GM12878 (cell line): ENCODE measurements at regions not wholly inside any gene's neighbourhood (a gene's known extent, or its start where the extent isn't known, plus 50 kb on each side); places are given as distances from the start of the nearest gene placed in this dataset.

ENCODE experiments used
- ATAC-seq: fragments of 200-7000 bp; cut with Tn5 transposase; 3 replicates; pipeline ENCODE4 v1.9.1; 2020; ENCODE audit warnings: mild to moderate bottlenecking, moderate library complexity
- BruUV-seq: library from RNA; stranded (reverse); fragments of 400-500 nt; replicated peaks from 2 replicates; lab custom pipeline; 2021; lab: Mats Ljungman, UMichigan
- CTCF ChIA-PET: fragments of 300-600 bp; sonication (Branson Sonifier 250); formaldehyde crosslinking; extraction: SDS; loops from one replicate; lab custom pipeline; 2021; ENCODE audit warnings: inconsistent platforms; lab: Yijun Ruan, JAX
- POLR2A ChIA-PET: fragments of 350-600 bp; formaldehyde crosslinking; extraction: SDS; loops from one replicate; lab custom pipeline; 2021; ENCODE audit warnings: inconsistent platforms; lab: Charles Lee
- RAD21 ChIA-PET: fragments of 300-600 bp; sonication (Branson Sonifier 250); formaldehyde crosslinking; loops from one replicate; lab custom pipeline; 2023; ENCODE audit warnings: antibody characterized with exemption; ENCODE audit not compliant: unreplicated experiment; lab: Charles Lee
- SMC1A ChIA-PET: fragments of 300-600 bp; sonication (Branson Sonifier 250); formaldehyde crosslinking; loops from one replicate; lab custom pipeline; 2023; ENCODE audit not compliant: unreplicated experiment, uncharacterized antibody; lab: Charles Lee
- DNase-seq: peaks from one replicate; pipeline ENCODE4 v3.0.0-alpha.2; 2011; ENCODE audit warnings: low read depth, low spot score
- FAIRE-seq: peaks from 3 replicates; lab custom pipeline; 2011; peaks lifted over from hg19 to GRCh38; lab: Jason Lieb, UNC
- H2AFZ ChIP-seq: 2 replicates; pipeline ENCODE4 v1.6.0; 2011; ENCODE audit warnings: low read depth, low read length, control low read depth; ENCODE audit not compliant: control insufficient read depth
- H3K27ac ChIP-seq: 2 replicates; pipeline ENCODE4 v1.5.1; 2011; ENCODE audit warnings: control low read depth; ENCODE audit not compliant: control insufficient read depth, insufficient read depth
- H3K27me3 ChIP-seq, 2 experiments: replicated peaks in 1 of 2; 2 replicates each; pipeline versions ENCODE4 v1.6.0 to v1.6.1; 2011; ENCODE audit warnings: low read length in 1 of 2; ENCODE audit not compliant: control insufficient read depth in 2 of 2, insufficient read depth in 2 of 2
- H3K36me3 ChIP-seq, 2 experiments: 2 replicates each; pipeline ENCODE4 v1.5.1; 2011; ENCODE audit warnings: low read length in 1 of 2; ENCODE audit not compliant: control insufficient read depth in 2 of 2, insufficient read depth in 2 of 2
- H3K4me1 ChIP-seq: 2 replicates; pipeline ENCODE4 v1.6.1; 2011; ENCODE audit warnings: mild to moderate bottlenecking, low read length, moderate library complexity, mixed read lengths; ENCODE audit not compliant: control insufficient read depth, insufficient read depth
- H3K4me2 ChIP-seq: 2 replicates; pipeline ENCODE4 v1.6.0; 2011; ENCODE audit warnings: control low read depth; ENCODE audit not compliant: control insufficient read depth, insufficient read depth
- H3K4me3 ChIP-seq: fragments of 200-600 bp; sonication (generic); 2 replicates; pipeline ENCODE4 v1.5.1; 2016
- H3K79me2 ChIP-seq: 2 replicates; pipeline ENCODE4 v1.6.0; 2011; ENCODE audit warnings: low read length; ENCODE audit not compliant: control insufficient read depth, insufficient read depth
- H3K9ac ChIP-seq: 2 replicates; pipeline ENCODE4 v1.8.0; 2011; ENCODE audit warnings: low read length, control low read depth, mixed read lengths; ENCODE audit not compliant: control insufficient read depth, insufficient read depth
- H3K9me3 ChIP-seq: replicated peaks from 3 replicates; pipeline ENCODE4 v1.5.1; 2011; ENCODE audit warnings: mild to moderate bottlenecking, low read length; ENCODE audit not compliant: control insufficient read depth, insufficient read depth
- H4K20me1 ChIP-seq: 2 replicates; pipeline ENCODE4 v1.6.0; 2011; ENCODE audit not compliant: control insufficient read depth, insufficient read depth
- CBFB ChIP-seq: IDR thresholded peaks from 2 replicates; pipeline ENCODE4 v1.6.1; 2016; ENCODE audit warnings: antibody characterized with exemption, low read depth
- EP300 ChIP-seq, 2 experiments: fragments of 150-350 bp in 1 of 2; IDR thresholded peaks; 2 replicates each; pipeline ENCODE4 v1.6.1; 2011 to 2012; ENCODE audit warnings: low read depth in 2 of 2, low read length in 2 of 2, borderline replicate concordance in 1 of 2, improper control_type of control experiment in 1 of 2, inconsistent platforms in 1 of 2; ENCODE audit not compliant: control insufficient read depth in 1 of 2
- IRF5 ChIP-seq: fragments of 450-650 bp; IDR thresholded peaks from 2 replicates; pipeline ENCODE4 v1.6.1; 2017; ENCODE audit warnings: borderline replicate concordance
- KAT2A ChIP-seq: conservative IDR thresholded peaks from 2 replicates; pipeline ENCODE4 v1.6.1; 2011; ENCODE audit warnings: low read depth, low read length; ENCODE audit not compliant: control insufficient read depth
- MEF2A ChIP-seq: IDR thresholded peaks from 2 replicates; pipeline ENCODE4 v1.6.1; 2011; ENCODE audit warnings: low read depth, mild to moderate bottlenecking, low read length, moderate library complexity; ENCODE audit not compliant: insufficient read depth
- NFIC ChIP-seq: IDR thresholded peaks from 2 replicates; pipeline ENCODE4 v1.6.1; 2012; ENCODE audit warnings: low read depth, mild to moderate bottlenecking, inconsistent platforms, low read length, moderate library complexity
- NRF1 ChIP-seq: conservative IDR thresholded peaks from 2 replicates; pipeline ENCODE4 v1.6.1; 2011; ENCODE audit warnings: mild to moderate bottlenecking, low read depth, low read length, improper control_type of control experiment
- POLR2AphosphoS5 ChIP-seq: IDR thresholded peaks from 2 replicates; pipeline ENCODE4 v1.6.1; 2011; ENCODE audit warnings: mild to moderate bottlenecking, low read length, inconsistent platforms
- SREBF1 ChIP-seq: IDR thresholded peaks from 2 replicates; pipeline ENCODE4 v1.6.1; 2012; ENCODE audit warnings: mild to moderate bottlenecking, low read length
- TAF1 ChIP-seq: IDR thresholded peaks from 2 replicates; pipeline ENCODE4 v1.6.1; 2011; ENCODE audit warnings: mild to moderate bottlenecking, low read depth, low read length, borderline replicate concordance
- TCF7 ChIP-seq: IDR thresholded peaks from 2 replicates; pipeline ENCODE4 v1.6.1; 2014; ENCODE audit warnings: antibody characterized with exemption, borderline replicate concordance
- ZBED1 ChIP-seq: IDR thresholded peaks from 2 replicates; pipeline ENCODE4 v1.6.1; 2016; ENCODE audit warnings: borderline replicate concordance
- ZNF384 ChIP-seq: IDR thresholded peaks from 2 replicates; pipeline ENCODE4 v1.6.1; 2012; ENCODE audit warnings: low read depth, mild to moderate bottlenecking, low read length, improper control_type of control experiment, borderline replicate concordance
- ZNF622 ChIP-seq: fragments of 450-650 bp; IDR thresholded peaks from 2 replicates; pipeline ENCODE4 v1.6.1; 2017; ENCODE audit warnings: mild to moderate bottlenecking, inconsistent platforms
- WGBS: methylation state at CpG from one replicate; pipeline ENCODE4 v1.1.6; 2016; ENCODE audit warnings: low lambda C conversion rate; ENCODE audit not compliant: insufficient replicate concordance, insufficient coverage; ENCODE audit errors: missing lambda C conversion rate; 5-methylcytosine and 5-hydroxymethylcytosine counted together
- in situ Hi-C: fragments of 300-500 bp; cut with MboI; formaldehyde crosslinking; loops from 9 replicates; pipeline ENCODE4 v1.14.3; 2018; ENCODE audit warnings: mixed read lengths
- intact Hi-C: fragments of 100-400 bp; cut with micrococcal nuclease; formaldehyde crosslinking; loops from one replicate; pipeline ENCODE4 v1.14.2; 2022; ENCODE audit not compliant: unreplicated experiment
- TF ChIP-seq, protein P1 (sequence below): fragments of 450-650 bp; formaldehyde crosslinking; IDR thresholded peaks from 2 replicates; pipeline ENCODE4 v1.4.0; 2022; ENCODE audit warnings: mild to moderate bottlenecking, moderate library complexity
- TF ChIP-seq, protein P2 (sequence below): fragments of 450-650 bp; formaldehyde crosslinking; IDR thresholded peaks from 2 replicates; pipeline ENCODE4 v1.5.0; 2022; ENCODE audit warnings: mild to moderate bottlenecking, missing genetic modification characterization

GRCh38 chr16:85171004-85171758 is 58.9 kb upstream of the CIBAR2 start:
- no peak for ATAC-seq
- POLR2A ChIA-PET: no interaction called here
- H2AFZ ChIP-seq: no peak overlapping the region
- no peaks in the 10 kb centered on the region for H3K36me3 ChIP-seq
- in situ Hi-C loops (no loop called here), intact Hi-C loops (loop anchor here (5.0 kb wide), 1 partner anchor 56 kb away; no protein-coding TSS in a partner anchor)
- no peak overlapping the region for H3K27ac ChIP-seq
- 83% methylated on average over 37 of the region's 44 CpGs for WGBS
- H3K4me2 ChIP-seq: no peak overlapping the region
- no peaks in the 10 kb centered on the region for H3K79me2 ChIP-seq
- no TSS peak for BruUV-seq
- DNase-seq: no peak
- no peak for FAIRE-seq
- H3K9me3 ChIP-seq: no peaks in the 10 kb centered on the region
- SMC1A ChIA-PET: interaction anchor here (1.0 to 1.8 kb wide), 3 partner anchors 47 to 81 kb away, joined by 4 to 5 read pairs (median 4); no protein-coding TSS in a partner anchor
- H4K20me1 ChIP-seq: no peaks in the 10 kb centered on the region
- no peak overlapping the region for H3K9ac ChIP-seq
- H3K4me3 ChIP-seq: no peak overlapping the region
- no peaks in the 10 kb centered on the region for H3K4me1 ChIP-seq
- peaks cover 2 to 7% of the 10 kb centered on the region in 2 experiments; a peak in 3 of 4 replicates for H3K27me3 ChIP-seq
- CTCF ChIA-PET: interaction anchor here (1.1 to 2.9 kb wide), 5 partner anchors 12 to 74 kb away, joined by 3 to 12 read pairs (median 6); no protein-coding TSS in a partner anchor
- RAD21 ChIA-PET: no interaction called here
- TF ChIP-seq POLR2AphosphoS5: no peak
- no peak for TF ChIP-seq MEF2A
- no peak for TF ChIP-seq NFIC
- TF ChIP-seq, protein P1, sequence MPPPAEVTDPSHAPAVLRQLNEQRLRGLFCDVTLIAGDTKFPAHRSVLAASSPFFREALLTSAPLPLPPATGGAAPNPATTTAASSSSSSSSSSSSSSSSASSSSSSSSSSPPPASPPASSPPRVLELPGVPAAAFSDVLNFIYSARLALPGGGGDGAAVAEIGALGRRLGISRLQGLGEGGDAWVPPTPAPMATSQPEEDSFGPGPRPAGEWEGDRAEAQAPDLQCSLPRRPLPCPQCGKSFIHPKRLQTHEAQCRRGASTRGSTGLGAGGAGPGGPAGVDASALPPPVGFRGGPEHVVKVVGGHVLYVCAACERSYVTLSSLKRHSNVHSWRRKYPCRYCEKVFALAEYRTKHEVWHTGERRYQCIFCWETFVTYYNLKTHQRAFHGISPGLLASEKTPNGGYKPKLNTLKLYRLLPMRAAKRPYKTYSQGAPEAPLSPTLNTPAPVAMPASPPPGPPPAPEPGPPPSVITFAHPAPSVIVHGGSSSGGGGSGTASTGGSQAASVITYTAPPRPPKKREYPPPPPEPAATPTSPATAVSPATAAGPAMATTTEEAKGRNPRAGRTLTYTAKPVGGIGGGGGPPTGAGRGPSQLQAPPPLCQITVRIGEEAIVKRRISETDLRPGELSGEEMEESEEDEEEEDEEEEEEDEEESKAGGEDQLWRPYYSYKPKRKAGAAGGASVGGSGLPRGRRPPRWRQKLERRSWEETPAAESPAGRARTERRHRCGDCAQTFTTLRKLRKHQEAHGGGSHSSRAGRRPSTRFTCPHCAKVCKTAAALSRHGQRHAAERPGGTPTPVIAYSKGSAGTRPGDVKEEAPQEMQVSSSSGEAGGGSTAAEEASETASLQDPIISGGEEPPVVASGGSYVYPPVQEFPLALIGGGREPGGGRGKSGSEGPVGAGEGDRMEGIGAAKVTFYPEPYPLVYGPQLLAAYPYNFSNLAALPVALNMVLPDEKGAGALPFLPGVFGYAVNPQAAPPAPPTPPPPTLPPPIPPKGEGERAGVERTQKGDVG (CRISPR knock-in tag): no peak
- TF ChIP-seq ZBED1: no peak
- no peak for TF ChIP-seq NRF1
- no peak for TF ChIP-seq ZNF622
- no peak for TF ChIP-seq TCF7
- TF ChIP-seq, protein P2, sequence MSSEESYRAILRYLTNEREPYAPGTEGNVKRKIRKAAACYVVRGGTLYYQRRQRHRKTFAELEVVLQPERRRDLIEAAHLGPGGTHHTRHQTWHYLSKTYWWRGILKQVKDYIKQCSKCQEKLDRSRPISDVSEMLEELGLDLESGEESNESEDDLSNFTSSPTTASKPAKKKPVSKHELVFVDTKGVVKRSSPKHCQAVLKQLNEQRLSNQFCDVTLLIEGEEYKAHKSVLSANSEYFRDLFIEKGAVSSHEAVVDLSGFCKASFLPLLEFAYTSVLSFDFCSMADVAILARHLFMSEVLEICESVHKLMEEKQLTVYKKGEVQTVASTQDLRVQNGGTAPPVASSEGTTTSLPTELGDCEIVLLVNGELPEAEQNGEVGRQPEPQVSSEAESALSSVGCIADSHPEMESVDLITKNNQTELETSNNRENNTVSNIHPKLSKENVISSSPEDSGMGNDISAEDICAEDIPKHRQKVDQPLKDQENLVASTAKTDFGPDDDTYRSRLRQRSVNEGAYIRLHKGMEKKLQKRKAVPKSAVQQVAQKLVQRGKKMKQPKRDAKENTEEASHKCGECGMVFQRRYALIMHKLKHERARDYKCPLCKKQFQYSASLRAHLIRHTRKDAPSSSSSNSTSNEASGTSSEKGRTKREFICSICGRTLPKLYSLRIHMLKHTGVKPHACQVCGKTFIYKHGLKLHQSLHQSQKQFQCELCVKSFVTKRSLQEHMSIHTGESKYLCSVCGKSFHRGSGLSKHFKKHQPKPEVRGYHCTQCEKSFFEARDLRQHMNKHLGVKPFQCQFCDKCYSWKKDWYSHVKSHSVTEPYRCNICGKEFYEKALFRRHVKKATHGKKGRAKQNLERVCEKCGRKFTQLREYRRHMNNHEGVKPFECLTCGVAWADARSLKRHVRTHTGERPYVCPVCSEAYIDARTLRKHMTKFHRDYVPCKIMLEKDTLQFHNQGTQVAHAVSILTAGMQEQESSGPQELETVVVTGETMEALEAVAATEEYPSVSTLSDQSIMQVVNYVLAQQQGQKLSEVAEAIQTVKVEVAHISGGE (CRISPR knock-in tag): no peak
- no peak for TF ChIP-seq KAT2A
- no peak for TF ChIP-seq ZNF384
- no peak for TF ChIP-seq SREBF1
- no peak for TF ChIP-seq EP300 (IDR thresholded peaks at IDR 0.05; ENCODE audit: borderline replicate concordance in 1 of 2, control insufficient read depth in 1 of 2, low read depth in 2 of 2, low read length in 2 of 2)
- no peak for TF ChIP-seq TAF1
- no peak for TF ChIP-seq CBFB
- TF ChIP-seq IRF5: no peak
